Karpas-422 (cell line): ENCODE measurements at regions not wholly inside any gene's neighbourhood (a gene's known extent, or its start where the extent isn't known, plus 50 kb on each side); places are given as distances from the start of the nearest gene placed in this dataset.

Experiments used
- DNase-seq: peaks from one replicate; pipeline ENCODE4 v3.0.0-alpha.2; 2015
- H2AFZ ChIP-seq: fragments of 200-600 bp; sonication (generic); 2 replicates; pipeline ENCODE4 v1.6.1; 2014; ENCODE audit warnings: antibody characterized with exemption, low read length, mixed read lengths
- H3K27ac ChIP-seq: fragments of 200-600 bp; sonication (generic); 2 replicates; pipeline ENCODE4 v1.5.1; 2014; ENCODE audit warnings: mild to moderate bottlenecking, low read length, moderate library complexity
- H3K27me3 ChIP-seq: fragments of 200-600 bp; sonication (generic); 2 replicates; pipeline ENCODE4 v1.6.1; 2014; ENCODE audit warnings: low read length, mixed read lengths
- H3K36me3 ChIP-seq: fragments of 200-600 bp; sonication (generic); 2 replicates; pipeline ENCODE4 v1.6.1; 2014; ENCODE audit warnings: low read length, mixed read lengths; ENCODE audit not compliant: insufficient read depth
- H3K4me1 ChIP-seq: fragments of 200-600 bp; sonication (generic); 2 replicates; pipeline ENCODE4 v1.6.1; 2014; ENCODE audit warnings: mild to moderate bottlenecking, low read length, mixed read lengths
- H3K4me2 ChIP-seq: fragments of 200-600 bp; sonication (generic); 2 replicates; pipeline ENCODE4 v1.6.1; 2014; ENCODE audit warnings: low read length, low read depth, mild to moderate bottlenecking; ENCODE audit not compliant: poor library complexity, severe bottlenecking
- H3K4me3 ChIP-seq: fragments of 200-600 bp; sonication (generic); 2 replicates; pipeline ENCODE4 v1.5.1; 2014; ENCODE audit warnings: mild to moderate bottlenecking, antibody characterized with exemption, low read length, mixed read lengths
- H3K79me2 ChIP-seq: fragments of 200-600 bp; sonication (generic); 2 replicates; pipeline ENCODE4 v1.6.1; 2014; ENCODE audit warnings: mild to moderate bottlenecking, low read length, mixed read lengths
- H3K9ac ChIP-seq: fragments of 200-600 bp; sonication (generic); 2 replicates; pipeline ENCODE4 v1.6.0; 2014; ENCODE audit warnings: low read length
- H3K9me2 ChIP-seq: fragments of 200-600 bp; sonication (generic), shearing (Covaris generic); replicated peaks from 2 replicates; pipeline ENCODE4 v1.6.0; 2014; ENCODE audit warnings: mild to moderate bottlenecking, low read length, moderate library complexity; ENCODE audit not compliant: insufficient read depth
- H3K9me3 ChIP-seq: fragments of 300-700, 200-600 bp; sonication (generic); 2 replicates; pipeline ENCODE4 v1.6.1; 2014; ENCODE audit warnings: low read length, mixed read lengths
- H4K20me1 ChIP-seq: fragments of 200-600 bp; sonication (generic); 2 replicates; pipeline ENCODE4 v1.6.1; 2014; ENCODE audit warnings: mild to moderate bottlenecking, antibody characterized with exemption, low read length, low read depth; ENCODE audit not compliant: insufficient read depth

DNA sequence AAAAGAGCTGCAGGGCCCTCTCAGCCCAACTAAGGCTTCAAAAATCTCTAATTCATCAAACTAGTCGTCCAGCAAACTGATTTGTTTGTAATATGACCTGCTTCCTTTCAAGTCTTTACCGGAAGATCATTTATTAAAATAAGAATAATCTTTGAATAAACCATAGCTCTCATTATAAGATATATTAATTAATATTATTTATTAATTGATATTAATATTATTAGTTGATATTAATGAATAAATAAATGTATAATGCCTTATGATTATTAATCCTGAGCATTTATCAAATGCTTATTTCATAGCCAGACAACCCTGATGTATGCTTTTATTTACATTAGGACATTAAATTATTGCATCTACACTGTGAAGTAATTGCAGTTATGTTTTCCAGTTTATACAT, 550.7 kb upstream of the ALCAM start:
- H3K4me2 ChIP-seq, result no peak overlapping the region
- H3K27ac ChIP-seq, result no peak overlapping the region
- no peaks in the 10 kb centered on the region for H4K20me1 ChIP-seq
- H3K9me2 ChIP-seq, result no peaks in the 10 kb centered on the region
- no peaks in the 10 kb centered on the region for H3K27me3 ChIP-seq
- H3K79me2 ChIP-seq, result no peaks in the 10 kb centered on the region
- H3K4me3 ChIP-seq, result no peak overlapping the region
- no peaks in the 10 kb centered on the region for H3K4me1 ChIP-seq
- no peaks in the 10 kb centered on the region for H3K9me3 ChIP-seq
- H3K36me3 ChIP-seq, result no peaks in the 10 kb centered on the region
- no peak overlapping the region for H3K9ac ChIP-seq
- DNase-seq, result no peak
- H2AFZ ChIP-seq, result no peak overlapping the region

- DNase-seq, result no peak
- Histone ChIP-seq H3K4me2 (no peak overlapping the region), H4K20me1 (no peaks in the 10 kb centered on the region)
These were observed 550.0 kb upstream of the ALCAM start for GRCh38 chr3:104816716-104817115.

GRCh38 chr3:104819333-104819732, 547.4 kb upstream of the ALCAM start:
- Histone ChIP-seq H3K27me3 (no peaks in the 10 kb centered on the region), H3K4me1 (no peaks in the 10 kb centered on the region), H3K27ac (no peak overlapping the region), H3K4me3 (no peak overlapping the region), H3K79me2 (no peaks in the 10 kb centered on the region), H3K9me2 (no peaks in the 10 kb centered on the region), H2AFZ (no peak overlapping the region), H3K9me3 (no peaks in the 10 kb centered on the region), H3K36me3 (no peaks in the 10 kb centered on the region), H4K20me1 (no peaks in the 10 kb centered on the region), H3K4me2 (no peak overlapping the region), H3K9ac (no peak overlapping the region)
- DNase-seq, result no peak

More at GRCh38 chr3:104816716-104817115, 550.0 kb upstream of the ALCAM start:
- no peaks in the 10 kb centered on the region for H3K9me2 ChIP-seq
- H3K79me2 ChIP-seq, result no peaks in the 10 kb centered on the region
- no peaks in the 10 kb centered on the region for H3K36me3 ChIP-seq
- H3K27ac ChIP-seq, result no peak overlapping the region
- H2AFZ ChIP-seq, result no peak overlapping the region
- no peak overlapping the region for H3K4me3 ChIP-seq
- no peaks in the 10 kb centered on the region for H3K9me3 ChIP-seq
- H3K9ac ChIP-seq, result no peak overlapping the region
- no peaks in the 10 kb centered on the region for H3K27me3 ChIP-seq
- H3K4me1 ChIP-seq, result no peaks in the 10 kb centered on the region

- H3K4me3 ChIP-seq, result no peak overlapping the region
- no peaks in the 10 kb centered on the region for H3K9me3 ChIP-seq
- H3K4me2 ChIP-seq, result no peak overlapping the region
- no peak overlapping the region for H2AFZ ChIP-seq
- no peaks in the 10 kb centered on the region for H4K20me1 ChIP-seq
- peak; percentile 15 for DNase-seq
- H3K9ac ChIP-seq, result no peak overlapping the region
- H3K27me3 ChIP-seq, result no peaks in the 10 kb centered on the region; the same call in 1 of the 2 replicates
- no peak overlapping the region for H3K27ac ChIP-seq
- H3K79me2 ChIP-seq, result no peaks in the 10 kb centered on the region
- H3K36me3 ChIP-seq, result no peaks in the 10 kb centered on the region
- no peaks in the 10 kb centered on the region for H3K9me2 ChIP-seq
- no peaks in the 10 kb centered on the region for H3K4me1 ChIP-seq
These were observed 545.8 kb upstream of the ALCAM start for GRCh38 chr3:104820959-104821358.

DNA sequence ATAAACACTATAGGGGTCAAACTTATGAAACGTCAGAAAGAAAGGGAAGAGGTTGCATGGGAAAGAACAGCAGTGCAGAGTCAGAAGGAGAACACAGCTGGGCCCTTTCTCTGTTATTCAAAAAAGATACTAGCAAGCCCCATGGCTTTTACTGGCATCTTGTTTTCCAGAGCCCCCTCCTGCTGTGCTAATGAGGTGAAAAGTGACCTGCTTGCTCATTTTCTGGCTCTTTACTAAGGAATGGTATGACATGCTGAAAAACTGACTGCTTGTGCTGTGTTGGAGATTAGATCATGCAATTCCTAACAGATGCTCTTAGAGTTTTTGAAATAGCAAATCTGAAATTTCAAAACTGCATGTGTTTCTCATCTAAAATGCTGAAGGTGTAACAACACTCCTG, 541.6 kb upstream of the ALCAM start:
- H3K4me3 ChIP-seq, result no peak overlapping the region
- no peaks in the 10 kb centered on the region for H3K9me2 ChIP-seq
- no peak overlapping the region for H2AFZ ChIP-seq
- H4K20me1 ChIP-seq, result no peaks in the 10 kb centered on the region
- H3K27ac ChIP-seq, result no peak overlapping the region
- H3K4me1 ChIP-seq, result no peaks in the 10 kb centered on the region
- no peaks in the 10 kb centered on the region for H3K79me2 ChIP-seq
- H3K9ac ChIP-seq, result no peak overlapping the region
- no peaks in the 10 kb centered on the region for H3K9me3 ChIP-seq
- no peak overlapping the region for H3K4me2 ChIP-seq
- no peaks in the 10 kb centered on the region for H3K36me3 ChIP-seq
- H3K27me3 ChIP-seq, result no peaks in the 10 kb centered on the region; the same call in 1 of the 2 replicates
- no peak for DNase-seq

DNA sequence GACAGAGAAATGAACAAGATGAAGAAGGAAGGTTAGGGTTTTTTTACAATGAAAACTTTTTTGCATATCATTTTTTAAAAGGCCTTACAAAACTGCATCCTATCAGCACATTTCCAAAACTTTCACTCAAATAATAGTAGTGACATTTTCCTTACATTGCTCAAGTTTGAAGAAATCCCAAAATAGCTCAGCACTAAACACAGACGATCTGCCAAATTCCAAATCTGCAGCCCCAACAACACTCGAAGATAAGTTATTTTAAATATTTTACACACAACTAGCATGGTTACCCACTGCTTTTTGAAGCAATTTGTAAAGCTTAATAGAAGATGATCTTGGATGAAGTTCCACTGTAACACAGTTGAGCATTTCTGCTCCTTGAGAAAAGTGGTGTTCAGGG, 535.6 kb upstream of the ALCAM start:
- DNase-seq, result no peak
- Histone ChIP-seq H3K4me3 (no peak overlapping the region), H3K27me3 (no peaks in the 10 kb centered on the region), H3K9me3 (no peaks in the 10 kb centered on the region), H4K20me1 (no peaks in the 10 kb centered on the region), H3K4me2 (no peak overlapping the region), H2AFZ (no peak overlapping the region), H3K4me1 (no peaks in the 10 kb centered on the region), H3K9ac (no peak overlapping the region), H3K27ac (no peak overlapping the region), H3K79me2 (no peaks in the 10 kb centered on the region), H3K36me3 (no peaks in the 10 kb centered on the region), H3K9me2 (no peaks in the 10 kb centered on the region)

DNA sequence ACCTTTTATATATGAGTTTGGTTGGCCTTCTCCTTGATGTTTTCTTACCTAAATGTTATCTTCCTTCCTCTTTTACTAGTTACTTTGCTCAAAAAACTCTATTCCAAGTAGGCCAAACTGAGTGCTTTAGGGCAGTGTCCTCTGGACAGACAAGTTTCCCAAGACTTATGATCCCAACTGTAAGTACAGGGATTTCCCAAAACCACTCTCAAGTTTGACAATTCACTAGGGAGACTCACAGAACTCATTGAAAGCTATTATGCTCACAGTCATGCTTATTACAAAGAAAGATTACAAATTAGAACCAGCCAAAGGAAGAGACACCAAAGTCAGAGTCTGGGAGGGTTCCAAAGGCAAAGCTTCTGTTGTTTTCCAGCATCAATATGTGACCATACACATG, 534.2 kb upstream of the ALCAM start:
- no peak overlapping the region for H3K4me2 ChIP-seq
- no peaks in the 10 kb centered on the region for H3K36me3 ChIP-seq

DNA sequence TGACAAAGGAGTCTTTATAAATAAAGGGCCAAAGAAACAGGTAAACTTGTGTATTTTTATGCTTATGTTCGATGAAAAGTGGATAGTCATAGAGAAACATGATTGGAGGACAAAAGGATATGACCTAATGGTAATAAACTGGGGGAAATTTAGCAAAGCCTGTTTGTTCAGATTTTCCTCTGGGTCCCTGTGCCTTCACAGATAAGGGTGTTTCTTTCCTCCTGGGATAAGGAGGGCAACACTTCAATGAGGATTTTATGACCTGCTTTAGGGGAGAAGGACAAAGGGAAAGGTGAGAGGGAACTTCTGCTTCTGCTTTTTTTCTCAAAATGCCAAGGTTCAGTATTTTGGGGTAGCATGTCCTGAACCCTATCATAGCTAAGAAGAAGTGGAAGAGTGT, 531.3 kb upstream of the ALCAM start:
- Histone ChIP-seq H2AFZ (no peak overlapping the region), H3K9me2 (no peaks in the 10 kb centered on the region), H3K4me2 (no peak overlapping the region), H3K27me3 (no peaks in the 10 kb centered on the region), H4K20me1 (no peaks in the 10 kb centered on the region), H3K79me2 (no peaks in the 10 kb centered on the region), H3K36me3 (no peaks in the 10 kb centered on the region), H3K4me1 (no peaks in the 10 kb centered on the region), H3K9ac (no peak overlapping the region), H3K4me3 (no peak overlapping the region), H3K9me3 (no peaks in the 10 kb centered on the region), H3K27ac (no peak overlapping the region)
- no peak for DNase-seq

More for the DNA sequence above, 534.2 kb upstream of the ALCAM start:
- H3K4me1 ChIP-seq, result no peaks in the 10 kb centered on the region
- H3K79me2 ChIP-seq, result no peaks in the 10 kb centered on the region
- no peak for DNase-seq
- H4K20me1 ChIP-seq, result no peaks in the 10 kb centered on the region
- no peak overlapping the region for H3K27ac ChIP-seq
- no peaks in the 10 kb centered on the region for H3K9me3 ChIP-seq
- no peaks in the 10 kb centered on the region for H3K9me2 ChIP-seq
- no peak overlapping the region for H3K9ac ChIP-seq
- no peaks in the 10 kb centered on the region for H3K27me3 ChIP-seq
- no peak overlapping the region for H3K4me3 ChIP-seq
- H2AFZ ChIP-seq, result no peak overlapping the region

- Histone ChIP-seq H3K79me2 (no peaks in the 10 kb centered on the region), H3K27me3 (no peaks in the 10 kb centered on the region), H3K9ac (no peak overlapping the region), H3K4me1 (no peaks in the 10 kb centered on the region), H3K36me3 (no peaks in the 10 kb centered on the region), H3K9me3 (no peaks in the 10 kb centered on the region), H3K27ac (no peak overlapping the region), H2AFZ (no peak overlapping the region), H3K9me2 (no peaks in the 10 kb centered on the region), H4K20me1 (no peaks in the 10 kb centered on the region), H3K4me3 (no peak overlapping the region), H3K4me2 (no peak overlapping the region)
- DNase-seq, result no peak
These were observed 520.4 kb upstream of the ALCAM start for GRCh38 chr3:104846270-104846669.
